ENCODE measurements at regions not wholly inside any gene's neighbourhood (a gene's known extent, or its start where the extent isn't known, plus 50 kb on each side); places are given as distances from the start of the nearest gene placed in this dataset.

GRCh38 chr9:107890921-107891465 lies 401.4 kb upstream of the KLF4 start:
- POLR2A ChIA-PET, result interaction anchor here (0.6 kb wide), 1 partner anchor 128 kb away, joined by 10 read pairs; no protein-coding TSS in a partner anchor
- CTCF ChIA-PET, result no interaction called here

DNA sequence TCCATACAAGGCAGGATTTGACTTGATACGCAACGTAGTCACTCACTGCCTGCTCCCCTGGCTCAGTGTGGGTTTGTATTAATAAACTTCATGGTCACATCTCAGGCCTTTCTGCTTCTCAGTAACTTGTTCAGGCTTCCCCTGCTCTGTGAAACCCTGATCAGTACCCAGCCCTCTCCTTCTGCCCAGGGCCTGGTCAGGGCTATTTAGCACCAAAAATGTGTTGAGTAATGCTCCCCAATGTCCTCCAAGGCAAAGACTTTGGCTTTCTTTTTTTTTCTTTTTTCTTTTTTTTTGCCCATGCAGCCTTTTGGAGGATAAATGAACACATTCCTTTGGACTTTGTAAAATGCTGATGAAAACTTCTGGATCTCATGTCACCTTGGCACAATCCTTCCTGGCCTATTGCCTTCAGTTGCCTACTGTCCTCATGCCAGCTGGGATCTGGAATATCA lies 399.2 kb upstream of the KLF4 start:
- ChIA-PET CTCF (no interaction called here), POLR2A (no interaction called here)

- CTCF ChIA-PET, result no interaction called here
- POLR2A ChIA-PET, result no interaction called here
Observed at GRCh38 chr9:107886826-107887225, 397.3 kb upstream of the KLF4 start.

GRCh38 chr9:107883496-107884124 lies 394.0 kb upstream of the KLF4 start:
- ChIA-PET POLR2A (no interaction called here), CTCF (no interaction called here)

DNA sequence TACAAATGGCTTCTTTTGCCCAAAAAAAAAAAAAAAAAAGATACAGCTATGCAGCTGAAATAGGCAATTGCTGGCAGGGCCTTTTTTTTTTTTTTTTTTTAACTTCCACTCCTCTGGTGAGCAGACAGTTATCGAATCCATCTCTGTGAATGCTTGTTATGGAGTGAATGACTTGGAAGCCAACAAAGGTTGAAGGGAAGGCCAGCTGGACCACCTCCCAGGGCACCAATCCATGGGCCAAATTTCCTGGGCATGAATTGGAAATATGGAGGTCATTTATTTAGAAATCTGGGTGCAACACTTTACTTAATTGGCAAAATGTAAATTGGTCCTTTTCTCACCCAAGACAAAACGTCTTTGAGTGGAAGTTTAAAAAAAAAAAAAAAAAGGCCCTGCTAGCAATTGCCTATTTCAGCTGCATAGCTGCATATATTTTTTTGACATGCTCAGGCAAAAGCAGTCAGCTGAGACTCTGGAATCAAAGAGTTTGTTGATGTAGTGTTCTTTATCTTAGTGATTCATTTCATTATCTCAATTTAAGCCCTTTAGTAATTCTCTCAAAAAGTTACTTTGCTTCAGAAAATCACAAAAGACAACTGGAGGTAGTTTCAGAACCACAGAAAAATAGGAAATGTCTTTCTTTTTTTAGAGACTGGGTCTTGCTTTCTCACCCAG lies 392.2 kb upstream of the KLF4 start:
- ChIA-PET CTCF (no interaction called here), POLR2A (interaction anchor here (0.6 kb wide), 1 partner anchor 229 kb away, joined by 5 read pairs; no protein-coding TSS in a partner anchor)

DNA sequence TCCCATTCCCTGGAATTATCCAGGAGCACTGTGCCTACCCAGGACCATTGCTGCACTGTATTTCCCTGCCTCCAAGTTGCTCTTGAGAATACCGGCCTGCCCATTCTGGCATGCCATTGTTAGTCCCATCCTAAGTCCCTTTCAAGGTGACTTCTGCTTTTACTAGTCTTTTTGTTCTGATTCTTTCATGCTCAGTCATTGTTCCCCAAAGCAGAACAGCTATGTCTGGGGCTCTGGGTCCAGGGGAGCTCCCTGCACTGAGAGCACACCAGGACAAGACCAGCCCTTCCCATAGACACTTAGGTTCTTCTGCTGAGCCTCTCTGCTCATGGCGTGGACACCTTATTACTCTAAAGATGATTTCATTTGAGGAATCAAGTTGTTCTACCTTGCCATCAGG lies 388.9 kb upstream of the KLF4 start:
- ChIA-PET POLR2A (no interaction called here), CTCF (no interaction called here)

- ChIA-PET POLR2A (no interaction called here), CTCF (no interaction called here)
Observed at GRCh38 chr9:107875571-107875980, 386.0 kb upstream of the KLF4 start.

DNA sequence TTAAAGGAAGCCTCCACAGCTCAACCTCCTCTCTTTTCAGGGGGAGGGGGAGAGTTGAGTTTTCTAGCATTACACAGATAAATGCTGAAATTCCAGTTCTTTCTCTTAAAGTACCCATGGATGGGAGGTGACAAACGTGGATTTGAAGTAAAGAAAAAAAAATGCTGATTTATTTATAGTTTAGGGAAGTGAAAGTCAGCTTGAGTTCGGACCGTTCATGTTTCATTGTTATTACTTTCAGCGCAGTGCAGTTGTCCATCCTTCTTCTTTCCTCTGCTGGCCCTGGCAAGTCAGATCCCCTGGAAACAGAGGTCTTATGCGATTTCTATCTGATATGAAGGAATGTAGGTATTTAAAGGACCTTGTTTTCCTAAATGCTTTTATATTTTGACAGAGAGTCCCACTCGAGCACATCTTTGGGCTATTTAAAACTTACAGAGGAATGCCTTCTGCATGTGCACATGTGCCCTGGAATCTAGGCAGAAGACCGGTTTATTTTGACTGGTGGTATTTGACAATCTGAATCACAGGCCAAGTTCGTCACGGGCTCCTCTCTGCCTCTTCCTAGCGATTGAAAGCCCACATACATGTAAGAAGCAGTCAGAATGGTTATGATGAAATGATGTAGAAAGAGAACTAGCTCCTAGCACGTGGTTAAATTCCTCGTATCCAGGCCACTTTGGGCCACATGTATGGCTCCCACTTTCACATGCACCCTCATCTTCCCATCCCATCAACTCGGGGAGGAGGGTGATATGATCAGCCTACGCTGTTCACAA lies 385.2 kb upstream of the KLF4 start:
- ChIA-PET POLR2A (no interaction called here), CTCF (no interaction called here)

- ChIA-PET CTCF (no interaction called here), POLR2A (no interaction called here)
Observed at GRCh38 chr9:107874137-107874536, 384.6 kb upstream of the KLF4 start.

DNA sequence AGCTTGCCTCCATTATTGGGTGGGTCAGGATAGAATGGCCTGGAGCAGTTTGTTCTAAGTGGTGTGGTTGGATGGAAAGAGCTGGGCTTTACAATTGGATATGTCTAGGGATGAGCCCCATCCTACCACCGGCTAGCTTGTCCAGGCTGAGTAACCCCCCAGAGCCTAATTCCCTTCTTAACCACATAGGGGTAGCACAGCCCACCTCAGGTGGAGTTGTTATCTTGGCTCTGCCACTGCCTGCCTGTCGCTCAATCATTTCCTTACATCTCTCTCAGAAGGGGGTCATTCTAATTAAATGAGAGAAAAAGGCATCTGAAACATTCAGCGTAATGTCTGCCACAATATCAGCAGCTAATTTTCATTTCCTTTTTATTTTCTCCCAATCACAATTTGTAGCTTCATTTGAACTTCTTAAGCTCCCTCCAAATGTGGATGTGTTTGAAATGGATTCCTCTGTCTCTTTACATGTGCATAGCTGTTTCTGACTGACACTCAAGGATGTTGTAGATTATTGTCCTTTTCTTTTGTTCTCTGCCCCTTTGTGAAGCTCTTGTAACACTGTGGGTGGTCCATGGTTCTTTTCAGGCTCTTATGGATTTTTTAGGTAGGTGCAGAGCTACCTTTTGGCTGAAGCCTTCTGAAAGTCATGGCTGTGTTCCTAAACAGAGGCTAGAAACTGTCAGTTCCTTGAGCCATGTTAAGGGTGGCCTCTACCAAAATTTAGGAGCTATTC lies 383.1 kb upstream of the KLF4 start:
- POLR2A ChIA-PET, result no interaction called here
- CTCF ChIA-PET, result no interaction called here

DNA sequence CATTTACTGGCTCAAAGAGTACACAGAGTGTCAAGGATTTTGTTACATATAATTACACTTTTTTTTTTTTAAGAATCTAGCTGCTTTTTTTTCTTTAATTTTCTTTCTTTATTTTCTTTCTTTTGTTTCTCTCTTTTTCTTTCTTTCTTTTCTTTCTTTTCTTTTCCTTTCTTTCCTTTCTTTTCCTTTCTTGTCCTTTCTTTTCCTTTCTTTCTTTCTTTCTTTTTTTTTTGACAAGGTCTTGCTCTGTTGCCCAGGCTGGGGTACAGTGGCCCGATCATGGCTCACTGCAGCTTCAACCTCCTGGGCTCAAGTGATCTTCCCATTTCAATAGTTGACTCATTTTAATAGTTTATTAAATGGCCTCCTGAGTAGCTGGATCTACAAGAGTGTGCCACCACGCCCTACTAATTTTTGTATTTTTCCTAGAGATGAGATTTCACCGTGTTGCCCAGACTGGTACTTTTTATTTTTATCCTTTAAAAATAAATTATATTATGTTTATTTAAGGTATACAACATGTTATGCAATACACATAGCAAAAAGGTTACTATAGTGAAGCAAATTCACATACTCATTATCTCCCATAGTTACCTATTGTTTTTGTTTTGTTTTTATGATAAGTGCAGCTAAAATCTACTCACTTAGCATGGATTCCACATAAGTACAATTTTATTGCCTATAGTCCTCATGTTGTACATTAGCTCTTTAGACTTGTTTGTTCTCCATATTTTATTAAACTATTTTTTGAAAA lies 381.5 kb upstream of the KLF4 start:
- POLR2A ChIA-PET, result no interaction called here
- CTCF ChIA-PET, result no interaction called here

GRCh38 chr9:107870221-107870620 lies 380.7 kb upstream of the KLF4 start:
- POLR2A ChIA-PET, result no interaction called here
- CTCF ChIA-PET, result no interaction called here

DNA sequence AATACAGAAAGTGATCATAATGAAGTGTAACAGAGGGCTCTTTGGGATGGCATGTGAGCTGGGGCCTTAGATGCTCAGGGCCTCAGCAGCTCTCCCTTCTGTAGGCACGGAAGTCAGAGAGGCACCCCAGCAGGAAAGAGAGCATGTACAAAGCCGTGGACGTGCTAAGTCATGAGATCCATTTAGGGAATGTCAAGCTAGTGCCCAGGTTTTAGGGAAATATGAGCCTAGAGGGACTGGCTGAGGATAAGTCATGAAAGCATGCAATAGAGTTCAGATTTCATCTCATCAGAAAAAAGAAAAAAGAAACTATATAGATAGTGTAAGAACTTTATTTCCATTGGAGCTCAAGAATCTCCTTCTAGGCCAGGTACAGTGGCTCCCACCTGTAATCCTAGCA lies 379.5 kb upstream of the KLF4 start:
- POLR2A ChIA-PET, result no interaction called here
- CTCF ChIA-PET, result no interaction called here

GRCh38 chr9:107868186-107868585 lies 378.6 kb upstream of the KLF4 start:
- POLR2A ChIA-PET, result no interaction called here

DNA sequence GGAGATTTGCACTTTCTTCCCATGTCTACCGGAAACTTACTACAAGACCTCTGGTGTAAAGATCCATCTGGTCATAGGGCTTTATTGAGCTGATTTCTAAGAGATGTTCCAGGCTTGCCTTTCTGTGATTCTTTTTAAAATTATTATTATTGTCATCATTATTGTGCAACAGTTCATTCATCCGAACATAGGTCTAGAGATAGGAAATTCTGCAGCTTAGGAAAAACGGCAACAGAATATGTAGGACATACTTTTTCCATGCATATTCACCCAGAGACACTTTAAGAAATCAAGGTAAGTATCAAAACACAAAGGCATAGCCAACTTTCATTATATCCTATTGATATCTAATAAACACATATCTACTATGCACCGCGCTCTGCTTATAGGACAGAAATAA lies 378.2 kb upstream of the KLF4 start:
- ChIA-PET POLR2A (no interaction called here), CTCF (no interaction called here)

More at GRCh38 chr9:107868186-107868585, 378.6 kb upstream of the KLF4 start:
- CTCF ChIA-PET, result no interaction called here

GRCh38 chr9:107866711-107867311 lies 377.2 kb upstream of the KLF4 start:
- POLR2A ChIA-PET, result no interaction called here

DNA sequence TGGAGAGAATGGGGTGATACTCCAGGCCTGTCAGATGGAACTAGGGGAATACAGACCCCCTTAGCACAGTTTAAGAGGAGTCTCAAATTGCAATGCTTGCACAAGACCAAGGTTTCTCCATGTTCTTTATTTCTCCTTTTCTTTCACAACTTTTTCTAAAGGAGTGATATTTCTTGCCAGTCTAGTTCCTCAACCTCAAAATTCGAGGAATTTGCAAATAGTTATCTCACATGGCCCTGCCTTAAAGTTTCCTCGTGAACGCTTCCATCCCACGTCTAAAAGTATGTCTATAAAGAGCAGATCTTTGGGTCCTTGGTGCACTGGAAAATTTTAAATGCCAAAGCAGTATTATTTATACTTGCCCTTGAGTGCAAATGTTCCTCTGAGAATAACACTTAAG lies 373.8 kb upstream of the KLF4 start:
- CTCF ChIA-PET, result no interaction called here

More at GRCh38 chr9:107866711-107867311, 377.2 kb upstream of the KLF4 start:
- CTCF ChIA-PET, result no interaction called here

GRCh38 chr9:107862881-107863280 lies 373.3 kb upstream of the KLF4 start:
- ChIA-PET POLR2A (no interaction called here), CTCF (no interaction called here)

More for the DNA sequence above, 373.8 kb upstream of the KLF4 start:
- POLR2A ChIA-PET, result no interaction called here

- ChIA-PET POLR2A (no interaction called here), CTCF (no interaction called here)
Observed at GRCh38 chr9:107862323-107862722, 372.8 kb upstream of the KLF4 start.

Data from activated CD8-positive, alpha-beta memory T cell treated with anti-CD3 and anti-CD28 coated beads for 36 hours (primary cell).